Dermis blood vessel endothelial cell (primary cell): ENCODE measurements at regions not wholly inside any gene's neighbourhood (a gene's known extent, or its start where the extent isn't known, plus 50 kb on each side); places are given as distances from the start of the nearest gene placed in this dataset.

ENCODE experiments used
- DNase-seq: peaks from one replicate; pipeline ENCODE4 v3.0.0; 2010

DNA sequence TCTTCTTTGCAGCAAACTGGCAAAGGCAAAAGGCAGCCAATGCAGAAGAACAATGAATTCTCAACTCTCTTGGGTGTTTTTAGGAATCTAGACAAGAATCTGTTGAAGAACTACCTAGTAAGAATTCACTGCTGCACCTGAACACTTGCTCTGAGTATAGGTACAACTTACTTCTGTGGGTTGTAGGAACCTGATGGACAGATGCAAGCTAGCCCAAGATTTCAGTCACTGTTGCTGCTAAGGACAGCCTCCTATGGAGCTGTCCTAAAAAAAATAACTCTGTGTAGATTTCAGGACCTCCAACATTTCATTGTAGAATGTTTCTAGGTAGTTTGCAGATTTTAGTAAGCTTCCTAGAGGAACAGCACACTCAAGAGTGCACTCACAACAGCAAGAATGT is 363.5 kb downstream of the CBLN2 start:
- no peak for DNase-seq

GRCh38 chr18:72174972-72175649 is 369.0 kb downstream of the CBLN2 start:
- no peak for DNase-seq

DNA sequence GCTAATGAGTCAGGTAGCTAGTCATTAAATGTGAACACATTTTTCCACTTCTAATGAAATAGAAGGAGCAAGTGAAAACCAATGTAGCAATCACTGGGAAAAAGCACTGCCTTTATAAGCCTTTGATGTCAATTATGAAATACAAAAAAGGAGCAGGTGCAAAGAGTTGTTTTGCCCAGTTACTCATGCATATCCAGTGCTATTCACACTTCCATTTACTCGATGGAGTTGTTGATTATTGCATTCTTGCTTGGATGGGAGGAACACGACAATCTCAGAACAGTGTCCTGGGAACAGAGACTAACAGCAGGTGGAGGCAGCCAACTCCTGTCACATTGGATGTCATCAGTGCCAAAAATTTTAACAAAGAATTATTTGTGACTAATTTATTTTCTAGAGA is 372.5 kb downstream of the CBLN2 start:
- no peak for DNase-seq

GRCh38 chr18:72161691-72162090 is 382.5 kb downstream of the CBLN2 start:
- DNase-seq: no peak

GRCh38 chr18:72160510-72161445 is 383.4 kb downstream of the CBLN2 start:
- no peak for DNase-seq

GRCh38 chr18:72155327-72155726 is 388.8 kb downstream of the CBLN2 start:
- DNase-seq: no peak

- DNase-seq: no peak
Observed at GRCh38 chr18:72154926-72155325, 389.2 kb downstream of the CBLN2 start.

GRCh38 chr18:72152935-72153334 is 391.2 kb downstream of the CBLN2 start:
- DNase-seq: no peak

DNA sequence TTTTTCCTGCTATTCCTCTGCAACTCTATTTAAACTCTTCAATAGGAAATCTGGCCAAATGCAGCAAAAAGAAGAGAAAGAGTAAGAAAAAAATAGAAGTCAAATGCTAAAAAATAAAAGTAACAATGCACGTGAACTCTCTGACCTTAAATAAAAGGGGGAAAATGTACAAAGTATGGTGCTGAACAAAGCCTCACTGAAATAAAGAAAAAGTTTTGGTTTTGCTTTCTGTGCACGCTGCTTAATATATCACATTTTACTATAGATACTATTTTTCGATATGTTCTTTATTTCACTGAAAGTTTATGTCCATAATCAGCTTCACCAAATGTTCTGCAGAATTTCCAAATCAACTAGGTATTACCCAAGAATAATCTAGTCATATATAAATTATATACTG is 396.3 kb downstream of the CBLN2 start:
- DNase-seq: no peak

- DNase-seq: no peak
Observed at GRCh38 chr18:72140007-72140406, 404.1 kb downstream of the CBLN2 start.

DNA sequence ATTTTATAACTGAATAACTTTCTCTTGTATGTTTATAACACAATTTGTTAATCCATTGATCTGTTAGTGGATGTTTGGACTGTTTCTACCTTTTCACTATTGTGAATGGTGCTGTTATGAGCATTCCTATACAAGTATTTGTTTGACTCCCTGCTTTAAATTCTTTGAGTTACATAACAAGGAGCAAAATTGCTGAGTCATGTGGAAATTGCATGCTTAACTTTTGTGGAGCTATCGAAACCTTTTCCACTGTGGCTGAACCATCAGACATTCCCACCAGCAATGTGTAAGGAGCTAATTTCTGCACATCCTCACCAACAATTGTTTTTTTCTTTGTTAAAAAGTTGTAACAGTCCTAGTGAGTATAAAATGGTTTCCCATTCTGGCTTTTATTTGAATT is 415.5 kb downstream of the CBLN2 start:
- no peak for DNase-seq

DNA sequence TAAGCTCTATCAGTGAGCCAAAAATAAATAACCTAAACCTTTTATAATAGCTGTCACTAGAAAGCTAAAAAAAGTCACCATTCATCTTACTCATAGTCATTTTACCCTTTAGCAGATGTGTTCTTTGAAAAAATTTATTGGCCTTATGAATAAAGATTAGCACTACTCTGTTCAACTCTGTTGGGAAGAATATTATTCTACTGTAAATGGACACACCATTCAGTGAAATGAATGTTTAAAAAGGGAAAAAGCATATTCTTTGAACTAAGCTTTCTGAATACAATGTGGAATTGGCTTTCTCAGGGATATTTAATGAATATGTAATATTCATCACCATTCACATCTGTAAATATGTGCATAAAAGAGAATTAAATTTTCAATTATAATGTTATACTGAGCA is 422.0 kb downstream of the CBLN2 start:
- DNase-seq: no peak

DNA sequence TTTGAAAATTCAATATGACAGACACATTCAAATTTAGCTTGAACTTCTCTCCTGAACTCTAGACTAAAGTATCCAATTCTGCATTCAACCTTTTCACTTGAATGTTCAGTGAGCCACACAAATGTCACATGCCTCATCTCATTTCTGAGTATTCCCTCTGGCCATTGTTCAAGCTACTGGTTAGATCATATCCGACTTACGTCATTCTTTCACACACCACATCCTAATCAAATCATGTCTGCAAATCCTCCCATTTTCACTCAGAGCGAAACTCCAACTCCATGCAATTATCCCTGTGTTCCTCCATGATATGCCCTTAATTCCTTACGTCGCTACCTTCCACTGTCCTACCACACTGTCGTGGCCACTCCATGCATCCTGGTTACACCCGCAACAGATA is 425.1 kb downstream of the CBLN2 start:
- no peak for DNase-seq

GRCh38 chr18:72114801-72115594 is 429.1 kb downstream of the CBLN2 start:
- no peak for DNase-seq

- DNase-seq: peak; percentile 0
Observed at GRCh38 chr18:72107647-72108383, 436.3 kb downstream of the CBLN2 start.

DNA sequence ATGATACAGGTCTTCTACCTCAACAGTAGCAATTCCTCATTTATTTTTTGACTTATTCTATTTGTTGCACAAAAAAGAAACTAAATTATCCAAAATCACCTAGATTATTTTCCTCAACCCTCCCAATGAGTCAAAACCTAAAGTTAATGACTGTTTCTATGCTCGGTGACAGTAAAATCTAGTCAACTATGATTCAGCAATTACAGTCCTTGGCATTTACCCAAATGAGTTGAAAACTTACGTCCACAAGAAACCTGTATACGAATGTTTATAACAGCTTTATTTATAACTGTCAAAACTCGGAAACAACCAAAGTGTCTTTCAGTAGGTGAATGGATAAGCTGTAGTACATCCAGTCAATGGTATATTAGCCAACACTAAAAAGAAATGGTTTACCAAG is 439.3 kb downstream of the CBLN2 start:
- DNase-seq: no peak

- DNase-seq: no peak
Observed at GRCh38 chr18:72102412-72102811, 441.7 kb downstream of the CBLN2 start.

- DNase-seq: no peak
Observed at GRCh38 chr18:72100465-72101004, 443.6 kb downstream of the CBLN2 start.

- no peak for DNase-seq
Observed at GRCh38 chr18:72091369-72091768, 452.8 kb downstream of the CBLN2 start.

DNA sequence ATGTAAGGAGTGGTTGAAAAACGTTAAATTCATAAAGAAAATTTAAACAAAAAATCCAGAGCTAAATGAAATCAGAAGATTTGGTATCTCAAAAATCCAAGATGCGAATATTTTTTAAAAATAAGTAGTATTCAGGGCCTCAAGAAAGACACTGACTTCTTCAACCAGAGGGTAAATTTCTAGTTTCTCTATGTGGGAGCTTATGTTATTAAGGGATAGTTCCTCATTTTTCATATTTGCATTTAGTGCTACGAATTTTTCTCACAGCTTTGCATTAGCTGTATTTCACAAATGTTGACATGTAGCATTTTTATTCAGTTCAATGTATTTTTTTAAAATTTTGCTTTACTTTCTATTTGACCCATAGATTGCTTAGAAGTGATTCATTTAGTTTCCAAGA is 454.7 kb downstream of the CBLN2 start:
- DNase-seq: no peak

- peak; percentile 41 for DNase-seq
Observed at GRCh38 chr18:72086421-72086820, 457.7 kb downstream of the CBLN2 start.

DNA sequence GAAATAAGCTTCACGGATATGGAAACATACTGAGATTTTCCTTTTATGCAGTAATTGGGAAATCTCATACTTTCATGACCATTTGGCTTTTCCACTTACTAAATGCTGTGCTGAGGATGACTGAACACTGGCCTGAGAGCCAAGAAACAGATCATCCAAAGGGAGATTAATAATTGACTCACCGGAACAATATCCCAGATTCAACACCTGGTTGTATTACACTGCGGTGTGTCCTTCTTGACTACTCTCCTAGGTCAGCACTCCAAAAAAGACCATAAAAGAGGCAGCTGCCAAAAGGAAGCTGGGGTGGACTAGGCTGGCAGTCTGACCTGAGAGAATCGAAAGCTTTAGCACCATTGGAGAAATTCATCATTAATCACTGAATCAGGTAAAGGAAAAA is 469.1 kb downstream of the CBLN2 start:
- DNase-seq: no peak
